Astrocyte (in vitro differentiated cells and primary cell): ENCODE measurements at regions not wholly inside any gene's neighbourhood (a gene's known extent, or its start where the extent isn't known, plus 50 kb on each side); places are given as distances from the start of the nearest gene placed in this dataset.

Source experiments
- DNase-seq: peaks from one replicate; pipeline ENCODE4 v3.0.0-alpha.2; 2010; ENCODE audit warnings: low read depth
- FAIRE-seq: peaks from 2 replicates; lab custom pipeline; 2011; peaks lifted over from hg19 to GRCh38; lab: Jason Lieb, UNC
- H2AFZ ChIP-seq: 2 replicates; pipeline ENCODE4 v1.6.0; 2012; ENCODE audit warnings: low read depth, low read length, inconsistent platforms
- H3K27ac ChIP-seq: 2 replicates; pipeline ENCODE4 v1.5.1; 2011; ENCODE audit warnings: low read depth, low read length, inconsistent platforms
- H3K27me3 ChIP-seq: 2 replicates; pipeline ENCODE4 v1.6.0; 2011; ENCODE audit warnings: low read length, inconsistent platforms; ENCODE audit not compliant: insufficient read depth
- H3K36me3 ChIP-seq: 2 replicates; pipeline ENCODE4 v1.5.1; 2011; ENCODE audit warnings: low read length, inconsistent platforms; ENCODE audit not compliant: insufficient read depth
- H3K4me1 ChIP-seq: 2 replicates; pipeline ENCODE4 v1.5.1; 2011; ENCODE audit warnings: low read length, inconsistent platforms; ENCODE audit not compliant: insufficient read depth
- H3K4me2 ChIP-seq: 2 replicates; pipeline ENCODE4 v1.6.0; 2012; ENCODE audit warnings: low read length, inconsistent platforms
- H3K4me3 ChIP-seq: 2 replicates; pipeline ENCODE4 v1.5.1; 2011; ENCODE audit warnings: low read depth, mild to moderate bottlenecking, low read length, inconsistent platforms; ENCODE audit not compliant: insufficient read depth
- H3K79me2 ChIP-seq: 2 replicates; pipeline ENCODE4 v1.6.0; 2012; ENCODE audit warnings: mild to moderate bottlenecking, low read length, inconsistent platforms; ENCODE audit not compliant: insufficient read depth
- H3K9ac ChIP-seq: 2 replicates; pipeline ENCODE4 v1.6.0; 2012; ENCODE audit warnings: mild to moderate bottlenecking, low read length, inconsistent platforms
- H3K9me3 ChIP-seq: 2 replicates; pipeline ENCODE4 v1.5.1; 2012; ENCODE audit warnings: low read depth, mild to moderate bottlenecking, low read length, inconsistent platforms; ENCODE audit not compliant: insufficient read depth
- H4K20me1 ChIP-seq: 2 replicates; pipeline ENCODE4 v1.6.0; 2012; ENCODE audit warnings: low read length, inconsistent platforms; ENCODE audit not compliant: insufficient read depth
- H3K27ac Mint-ChIP-seq: one replicate; pipeline ENCODE4 v1.8.0; 2021; ENCODE audit warnings: mild to moderate bottlenecking, mixed read lengths; ENCODE audit not compliant: unreplicated experiment
- H3K27me3 Mint-ChIP-seq: one replicate; pipeline ENCODE4 v1.8.0; 2021; ENCODE audit warnings: low read depth, mixed read lengths; ENCODE audit not compliant: unreplicated experiment
- H3K36me3 Mint-ChIP-seq: one replicate; pipeline ENCODE4 v1.8.0; 2021; ENCODE audit warnings: low read depth, mixed read lengths; ENCODE audit not compliant: unreplicated experiment
- H3K4me1 Mint-ChIP-seq: one replicate; pipeline ENCODE4 v1.8.0; 2021; ENCODE audit warnings: low read depth, mixed read lengths; ENCODE audit not compliant: unreplicated experiment
- H3K4me3 Mint-ChIP-seq: one replicate; pipeline ENCODE4 v1.8.0; 2021; ENCODE audit warnings: mild to moderate bottlenecking, moderate library complexity, mixed read lengths; ENCODE audit not compliant: unreplicated experiment
- H3K9me3 Mint-ChIP-seq: one replicate; pipeline ENCODE4 v1.8.0; 2021; ENCODE audit warnings: mild to moderate bottlenecking, mixed read lengths; ENCODE audit not compliant: unreplicated experiment
- EZH2 ChIP-seq: IDR thresholded peaks from 2 replicates; pipeline ENCODE4 v1.6.1; 2012; ENCODE audit warnings: mild to moderate bottlenecking, low read length, inconsistent platforms; ENCODE audit not compliant: insufficient read depth
- TF ChIP-seq, protein P1 (sequence below): IDR thresholded peaks from 2 replicates; pipeline ENCODE4 v1.5.1; 2011; ENCODE audit warnings: low read depth, mild to moderate bottlenecking, inconsistent platforms, low read length, moderate library complexity; ENCODE audit not compliant: insufficient read depth

DNA sequence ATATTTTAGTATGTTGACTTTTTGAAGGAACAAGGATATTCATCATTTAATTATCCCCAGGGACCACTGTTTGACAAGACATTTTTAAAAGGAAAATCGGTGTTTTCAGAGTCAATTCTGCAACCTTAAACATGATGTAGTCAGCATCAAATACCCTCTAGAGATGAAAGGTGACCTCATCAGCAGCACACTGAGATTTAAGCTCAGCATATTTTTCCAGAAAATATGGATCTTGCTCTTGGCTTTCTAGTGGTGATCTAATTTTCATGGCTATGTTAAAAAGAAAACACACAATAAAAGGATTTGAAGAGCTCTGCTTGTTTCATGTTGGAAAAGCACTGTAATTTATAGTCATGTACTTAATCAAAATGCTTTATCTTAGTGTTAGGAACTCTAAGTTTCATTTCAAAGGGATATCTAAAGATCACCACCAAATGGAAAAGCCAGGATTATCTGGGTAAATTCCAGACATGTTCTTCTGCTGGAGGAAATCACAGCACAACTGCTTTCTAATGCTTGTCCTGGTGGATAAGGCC, 487.2 kb downstream of the ENC1 start:
- Mint-ChIP-seq H3K9me3 (peaks cover 6% of the 10 kb centered on the region), H3K27ac (no peak overlapping the region), H3K4me1 (peaks cover 3% of the 10 kb centered on the region), H3K4me3 (no peak overlapping the region), H3K36me3 (no peaks in the 10 kb centered on the region), H3K27me3 (peaks cover 3% of the 10 kb centered on the region)
- Histone ChIP-seq H3K4me2 (no peak overlapping the region), H3K36me3 (no peaks in the 10 kb centered on the region), H4K20me1 (no peaks in the 10 kb centered on the region), H3K4me1 (no peaks in the 10 kb centered on the region), H3K27me3 (no peaks in the 10 kb centered on the region), H3K9ac (no peak overlapping the region), H3K9me3 (no peaks in the 10 kb centered on the region), H3K4me3 (no peak overlapping the region), H2AFZ (no peak overlapping the region), H3K79me2 (no peaks in the 10 kb centered on the region), H3K27ac (no peak overlapping the region)
- FAIRE-seq (no peak), DNase-seq (no peak)
- TF ChIP-seq, protein P1, sequence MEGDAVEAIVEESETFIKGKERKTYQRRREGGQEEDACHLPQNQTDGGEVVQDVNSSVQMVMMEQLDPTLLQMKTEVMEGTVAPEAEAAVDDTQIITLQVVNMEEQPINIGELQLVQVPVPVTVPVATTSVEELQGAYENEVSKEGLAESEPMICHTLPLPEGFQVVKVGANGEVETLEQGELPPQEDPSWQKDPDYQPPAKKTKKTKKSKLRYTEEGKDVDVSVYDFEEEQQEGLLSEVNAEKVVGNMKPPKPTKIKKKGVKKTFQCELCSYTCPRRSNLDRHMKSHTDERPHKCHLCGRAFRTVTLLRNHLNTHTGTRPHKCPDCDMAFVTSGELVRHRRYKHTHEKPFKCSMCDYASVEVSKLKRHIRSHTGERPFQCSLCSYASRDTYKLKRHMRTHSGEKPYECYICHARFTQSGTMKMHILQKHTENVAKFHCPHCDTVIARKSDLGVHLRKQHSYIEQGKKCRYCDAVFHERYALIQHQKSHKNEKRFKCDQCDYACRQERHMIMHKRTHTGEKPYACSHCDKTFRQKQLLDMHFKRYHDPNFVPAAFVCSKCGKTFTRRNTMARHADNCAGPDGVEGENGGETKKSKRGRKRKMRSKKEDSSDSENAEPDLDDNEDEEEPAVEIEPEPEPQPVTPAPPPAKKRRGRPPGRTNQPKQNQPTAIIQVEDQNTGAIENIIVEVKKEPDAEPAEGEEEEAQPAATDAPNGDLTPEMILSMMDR: no peak
- no peak for TF ChIP-seq EZH2

DNA sequence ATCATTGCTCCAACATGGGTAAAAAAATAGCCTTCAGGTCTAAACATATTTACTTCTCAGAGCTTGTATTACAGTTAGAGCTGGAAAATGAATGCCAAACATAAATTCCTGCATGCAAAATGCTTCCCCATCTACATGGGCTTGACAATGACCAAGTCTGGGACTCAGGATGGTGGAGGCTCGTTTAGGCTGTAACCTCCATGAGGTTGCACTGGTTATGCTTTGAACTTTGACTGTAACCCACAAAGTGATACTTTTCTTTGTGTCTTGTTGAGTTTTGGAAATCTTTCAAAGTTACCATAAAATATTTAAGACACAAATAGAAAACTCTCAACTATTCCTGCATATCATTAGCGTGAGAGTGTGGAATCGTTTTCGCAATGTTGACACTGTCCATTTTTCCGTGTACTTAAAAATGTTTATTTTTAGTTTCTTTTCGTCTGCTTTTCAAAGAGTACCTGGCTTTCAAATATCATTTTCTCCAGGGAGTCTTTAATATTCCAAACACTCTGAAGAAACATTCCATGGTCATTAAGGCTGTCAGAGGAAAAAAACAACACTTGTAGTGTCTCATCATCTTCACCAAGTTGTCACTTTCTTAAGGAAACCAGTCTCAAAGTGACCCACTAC, 487.8 kb downstream of the ENC1 start:
- TF ChIP-seq EZH2: no peak
- TF ChIP-seq, protein P1: no peak

DNA sequence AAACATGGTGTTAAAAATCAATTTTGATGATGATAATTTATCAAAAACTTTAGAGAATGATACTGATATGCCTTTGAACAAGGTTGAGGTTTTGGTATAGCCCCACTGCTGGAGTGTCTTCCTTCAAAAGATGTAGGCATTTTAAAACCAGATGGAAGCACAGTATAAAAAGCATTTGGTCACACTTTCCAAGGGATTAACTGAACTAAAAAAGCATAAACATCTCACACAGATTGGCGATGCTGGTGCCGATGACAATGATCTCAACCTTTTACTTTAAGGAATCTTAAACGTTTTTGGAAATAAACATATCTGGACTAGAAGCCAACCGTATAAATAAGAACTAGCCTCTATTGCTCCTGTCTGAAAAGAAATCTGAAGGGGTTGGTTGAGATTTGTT, 488.4 kb downstream of the ENC1 start:
- peaks cover 6% of the 10 kb centered on the region for H3K9me3 Mint-ChIP-seq
- Histone ChIP-seq H3K4me1 (no peaks in the 10 kb centered on the region), H3K27ac (no peak overlapping the region), H3K4me3 (no peak overlapping the region), H3K36me3 (no peaks in the 10 kb centered on the region), H4K20me1 (no peaks in the 10 kb centered on the region), H3K9me3 (no peaks in the 10 kb centered on the region), H3K27me3 (no peaks in the 10 kb centered on the region), H3K79me2 (no peaks in the 10 kb centered on the region), H3K9ac (no peak overlapping the region), H3K4me2 (no peak overlapping the region), H2AFZ (no peak overlapping the region)
- FAIRE-seq: no peak
- peaks cover 3% of the 10 kb centered on the region for H3K4me1 Mint-ChIP-seq
- TF ChIP-seq, protein P1: no peak
- no peak overlapping the region for H3K27ac Mint-ChIP-seq
- no peak for DNase-seq
- no peaks in the 10 kb centered on the region for H3K36me3 Mint-ChIP-seq
- no peak overlapping the region for H3K4me3 Mint-ChIP-seq
- H3K27me3 Mint-ChIP-seq: peaks cover 6% of the 10 kb centered on the region

More for the DNA sequence above, 487.8 kb downstream of the ENC1 start:
- Mint-ChIP-seq H3K4me3 (no peak overlapping the region), H3K36me3 (no peaks in the 10 kb centered on the region), H3K4me1 (peaks cover 3% of the 10 kb centered on the region), H3K27me3 (peaks cover 6% of the 10 kb centered on the region), H3K27ac (no peak overlapping the region), H3K9me3 (peaks cover 6% of the 10 kb centered on the region)
- no peak overlapping the region for H3K4me2 ChIP-seq
- H3K4me3 ChIP-seq: no peak overlapping the region
- H3K9ac ChIP-seq: no peak overlapping the region
- H2AFZ ChIP-seq: no peak overlapping the region
- H3K4me1 ChIP-seq: no peaks in the 10 kb centered on the region
- H4K20me1 ChIP-seq: no peaks in the 10 kb centered on the region
- no peaks in the 10 kb centered on the region for H3K9me3 ChIP-seq
- FAIRE-seq (no peak), DNase-seq (no peak)
- H3K27ac ChIP-seq: no peak overlapping the region
- H3K79me2 ChIP-seq: no peaks in the 10 kb centered on the region
- H3K36me3 ChIP-seq: no peaks in the 10 kb centered on the region
- no peaks in the 10 kb centered on the region for H3K27me3 ChIP-seq
